Upper lobe of right lung (tissue), 1 donor: ENCODE measurements at regions not wholly inside any gene's neighbourhood (a gene's known extent, or its start where the extent isn't known, plus 50 kb on each side); places are given as distances from the start of the nearest gene placed in this dataset.
"Not testable (repeated sequence)": the region's sequence is repeated elsewhere in the genome, so short reads cannot be mapped to it uniquely, and the experiment has no call there.

Source experiments
- ATAC-seq: fragments of 200-7000 bp; cut with Tn5 transposase; one replicate; pipeline ENCODE4 v1.9.1; 2020; ENCODE audit warnings: mild to moderate bottlenecking, moderate library complexity
- DNase-seq: peaks from one replicate; pipeline ENCODE4 v3.0.0-alpha.2; 2020
- H3K27ac ChIP-seq: fragments of 200-600 bp; one replicate; pipeline ENCODE4 v1.8.0; 2022
- H3K27me3 ChIP-seq: fragments of 200-600 bp; one replicate; pipeline ENCODE4 v1.8.0; 2022; ENCODE audit warnings: mild to moderate bottlenecking
- H3K36me3 ChIP-seq: fragments of 200-600 bp; one replicate; pipeline ENCODE4 v1.8.0; 2022
- H3K4me1 ChIP-seq: fragments of 200-600 bp; one replicate; pipeline ENCODE4 v1.8.0; 2022
- H3K4me3 ChIP-seq: fragments of 200-600 bp; one replicate; pipeline ENCODE4 v1.8.0; 2022; ENCODE audit warnings: mild to moderate bottlenecking
- H3K9me3 ChIP-seq: fragments of 200-600 bp; one replicate; pipeline ENCODE4 v1.8.0; 2022
- CTCF ChIP-seq: fragments of 200-600 bp; IDR thresholded peaks from one replicate; pipeline ENCODE4 v1.8.0; 2022; ENCODE audit warnings: antibody characterized with exemption
- intact Hi-C: fragments of 100-400 bp; cut with DNase I; formaldehyde crosslinking; loops from one replicate; pipeline ENCODE4 v1.11.0; 2022
- donor health status: DM: no; HTN: yes; CAD: no; lungs with severe emphysema.

DNA sequence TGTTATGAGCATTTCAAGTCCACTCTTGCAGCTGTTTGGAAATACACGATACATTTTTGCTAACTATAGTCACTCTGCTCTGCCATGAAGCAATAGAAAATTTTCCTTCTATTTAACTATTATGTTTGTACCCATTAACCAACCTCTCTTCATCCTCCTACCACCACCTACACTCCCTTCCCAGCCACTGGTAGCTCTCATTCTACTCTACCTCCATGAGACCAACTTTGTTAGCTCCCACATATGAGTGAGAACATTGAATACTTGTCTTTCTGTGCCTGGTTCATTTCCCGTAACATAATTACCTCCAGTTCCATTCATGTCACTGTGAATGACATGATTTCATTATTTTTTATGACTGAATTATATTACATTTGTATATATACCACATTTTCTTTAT, 505.9 kb upstream of the CCNG1 start:
- Histone ChIP-seq H3K27me3 (no peaks in the 10 kb centered on the region), H3K4me1 (no peaks in the 10 kb centered on the region), H3K36me3 (no peaks in the 10 kb centered on the region), H3K9me3 (no peaks in the 10 kb centered on the region), H3K4me3 (no peak overlapping the region), H3K27ac (no peak overlapping the region)
- no peak for ATAC-seq
- no peak for DNase-seq
- no peak for TF ChIP-seq CTCF
- intact Hi-C loops = no loop called here

DNA sequence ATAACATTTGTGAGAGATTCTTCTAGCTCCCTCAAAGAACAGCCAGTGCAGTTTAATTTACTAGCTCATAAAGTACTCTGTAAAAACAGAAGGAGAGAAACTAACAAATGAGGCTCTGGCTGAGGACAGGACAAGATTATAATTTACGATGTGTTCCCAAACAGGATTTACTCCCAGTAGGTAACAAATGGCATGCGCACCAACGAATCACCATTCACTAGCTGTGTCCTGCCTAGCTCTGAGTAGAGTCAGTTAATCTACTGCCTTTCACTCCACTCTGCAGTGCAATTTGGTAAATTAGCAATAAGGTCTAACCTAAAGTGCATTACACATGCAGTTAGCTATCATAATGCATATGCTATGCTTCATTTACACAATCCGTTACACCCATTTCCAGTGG, 497.4 kb upstream of the CCNG1 start:
- H3K4me1 ChIP-seq = no peaks in the 10 kb centered on the region
- H3K4me3 ChIP-seq = no peak overlapping the region
- no peaks in the 10 kb centered on the region for H3K9me3 ChIP-seq
- intact Hi-C loops = no loop called here
- DNase-seq (no peak), ATAC-seq (no peak)
- no peak for TF ChIP-seq CTCF
- H3K27ac ChIP-seq = no peak overlapping the region
- H3K36me3 ChIP-seq = no peaks in the 10 kb centered on the region
- no peaks in the 10 kb centered on the region for H3K27me3 ChIP-seq

DNA sequence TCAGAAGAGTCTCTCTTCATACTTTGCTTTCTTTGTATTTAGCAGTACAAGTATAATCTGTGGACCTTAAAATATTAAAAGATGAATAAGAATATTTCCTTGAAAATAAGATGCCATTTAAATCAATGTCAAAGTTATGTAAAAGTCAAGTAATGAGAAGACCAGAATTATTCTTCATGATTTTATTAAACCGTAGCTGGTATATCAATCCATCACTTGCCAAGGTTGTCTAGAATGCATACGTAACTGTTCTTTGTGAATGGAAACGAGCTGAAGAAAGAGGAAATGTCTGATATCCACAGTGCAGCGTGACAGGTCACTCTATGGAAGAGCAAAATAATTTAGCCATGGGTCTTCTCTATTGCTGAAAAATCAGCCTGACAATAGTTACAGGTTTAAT, 488.7 kb upstream of the CCNG1 start:
- Histone ChIP-seq H3K27me3 (no peaks in the 10 kb centered on the region), H3K36me3 (no peaks in the 10 kb centered on the region), H3K27ac (no peak overlapping the region), H3K4me1 (no peaks in the 10 kb centered on the region), H3K9me3 (no peaks in the 10 kb centered on the region), H3K4me3 (no peak overlapping the region)
- intact Hi-C loops = no loop called here
- DNase-seq (no peak), ATAC-seq (no peak)
- TF ChIP-seq CTCF = no peak

- no peaks in the 10 kb centered on the region for H3K36me3 ChIP-seq
These were observed 480.8 kb upstream of the CCNG1 start for GRCh38 chr5:162956570-162956969.

DNA sequence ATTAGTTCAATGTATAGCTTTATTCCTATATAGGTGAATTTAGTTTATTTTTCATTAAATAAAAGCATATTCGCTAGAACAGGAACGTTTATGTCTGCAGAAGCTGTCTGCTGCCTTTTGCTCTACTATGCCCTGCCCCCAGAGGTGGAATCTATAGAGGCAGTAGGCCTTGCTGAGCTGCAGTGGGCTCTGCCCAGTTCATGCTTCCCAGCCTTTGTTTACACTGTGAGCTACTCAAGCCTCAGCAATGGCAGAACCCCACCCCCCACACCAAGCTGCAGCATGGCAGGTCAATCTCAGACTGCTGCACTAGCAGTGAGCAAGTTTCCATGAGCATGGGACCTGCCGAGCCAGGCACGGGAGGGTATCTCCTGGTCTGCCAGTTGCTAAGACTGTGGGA, 473.3 kb upstream of the CCNG1 start:
- H3K4me1 ChIP-seq, intact Hi-C loops, DNase-seq, H3K9me3 ChIP-seq, H3K27ac ChIP-seq, ATAC-seq, H3K4me3 ChIP-seq, H3K27me3 ChIP-seq, H3K36me3 ChIP-seq: not testable (repeated sequence)

More at GRCh38 chr5:162956570-162956969, 480.8 kb upstream of the CCNG1 start:
- no peaks in the 10 kb centered on the region for H3K27me3 ChIP-seq
- H3K4me3 ChIP-seq = no peak overlapping the region
- intact Hi-C loops = no loop called here
- TF ChIP-seq CTCF = no peak
- DNase-seq (no peak), ATAC-seq (no peak)
- H3K9me3 ChIP-seq = no peaks in the 10 kb centered on the region
- no peak overlapping the region for H3K27ac ChIP-seq
- H3K4me1 ChIP-seq = no peaks in the 10 kb centered on the region

DNA sequence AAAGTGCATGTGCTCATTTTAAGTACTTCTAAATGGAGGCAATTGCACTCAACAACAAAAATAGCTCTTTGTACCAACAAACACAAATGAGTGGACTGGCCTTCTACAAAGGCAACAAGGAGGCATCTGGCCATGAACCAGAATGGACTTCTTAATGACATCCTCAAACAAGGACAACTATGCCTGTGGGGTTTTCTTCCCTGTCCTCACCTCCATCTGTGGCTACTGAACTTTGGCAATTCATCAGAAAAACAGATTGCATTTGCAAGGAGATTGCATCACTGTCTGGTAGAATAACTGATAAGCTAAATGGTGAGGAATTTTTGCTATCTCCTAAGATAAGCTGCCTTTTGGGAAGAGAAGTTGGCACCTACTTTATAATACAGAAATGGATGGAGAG, 447.3 kb upstream of the CCNG1 start:
- no peak overlapping the region for H3K4me3 ChIP-seq
- no peak for TF ChIP-seq CTCF
- intact Hi-C loops = no loop called here
- H3K9me3 ChIP-seq = no peaks in the 10 kb centered on the region
- H3K36me3 ChIP-seq = no peaks in the 10 kb centered on the region
- H3K27me3 ChIP-seq = no peaks in the 10 kb centered on the region
- no peaks in the 10 kb centered on the region for H3K4me1 ChIP-seq
- no peak overlapping the region for H3K27ac ChIP-seq
- ATAC-seq (no peak), DNase-seq (no peak)
